DND-41 (cell line): ENCODE measurements at regions not wholly inside any gene's neighbourhood (a gene's known extent, or its start where the extent isn't known, plus 50 kb on each side); places are given as distances from the start of the nearest gene placed in this dataset.

Source experiments
- ATAC-seq: fragments of 200-7000 bp; cut with Tn5 transposase; 3 replicates; pipeline ENCODE4 v1.9.1; 2021; ENCODE audit warnings: low read depth; ENCODE audit not compliant: insufficient read depth
- DNase-seq: peaks from one replicate; pipeline ENCODE4 v3.0.0-alpha.2; 2020
- H2AFZ ChIP-seq: 2 replicates; pipeline ENCODE4 v1.6.0; 2012; ENCODE audit warnings: low read depth, low read length
- H3K27ac ChIP-seq: 2 replicates; pipeline ENCODE4 v1.5.1; 2012; ENCODE audit warnings: low read length, inconsistent platforms
- H3K27me3 ChIP-seq: fragments of 200-600 bp; sonication (generic); 2 replicates; pipeline ENCODE4 v1.6.0; 2012; ENCODE audit warnings: low read length, mild to moderate bottlenecking, inconsistent platforms; ENCODE audit not compliant: insufficient read depth, poor library complexity
- H3K36me3 ChIP-seq: 2 replicates; pipeline ENCODE4 v1.5.1; 2012; ENCODE audit warnings: low read length, inconsistent platforms; ENCODE audit not compliant: insufficient read depth
- H3K4me1 ChIP-seq: 2 replicates; pipeline ENCODE4 v1.5.1; 2012; ENCODE audit warnings: mild to moderate bottlenecking, low read length; ENCODE audit not compliant: insufficient read depth
- H3K4me2 ChIP-seq: 2 replicates; pipeline ENCODE4 v1.6.0; 2012; ENCODE audit warnings: mild to moderate bottlenecking, moderate library complexity, low read length, inconsistent platforms; ENCODE audit not compliant: insufficient read depth
- H3K4me3 ChIP-seq, 2 experiments: fragments of 200-600 bp in 1 of 2; shearing (Covaris generic) in 1 of 2; 2 replicates each; pipeline ENCODE4 v1.5.1; 2012 to 2016; ENCODE audit warnings: inconsistent platforms in 2 of 2, low read length in 2 of 2, mild to moderate bottlenecking in 2 of 2, low read depth in 1 of 2, moderate library complexity in 1 of 2
- H3K79me2 ChIP-seq: 2 replicates; pipeline ENCODE4 v1.6.0; 2012; ENCODE audit warnings: low read length, inconsistent platforms; ENCODE audit not compliant: insufficient read depth
- H3K9ac ChIP-seq: 2 replicates; pipeline ENCODE4 v1.6.0; 2012; ENCODE audit warnings: low read depth, mild to moderate bottlenecking, inconsistent platforms, low read length, moderate library complexity
- H3K9me3 ChIP-seq: 2 replicates; pipeline ENCODE4 v1.5.1; 2012; ENCODE audit warnings: low read length, moderate library complexity, mild to moderate bottlenecking, inconsistent platforms; ENCODE audit not compliant: insufficient read depth, severe bottlenecking
- H4K20me1 ChIP-seq: 2 replicates; pipeline ENCODE4 v1.6.0; 2012; ENCODE audit warnings: low read length; ENCODE audit not compliant: insufficient read depth
- EZH2 ChIP-seq: IDR thresholded peaks from 3 replicates; pipeline ENCODE4 v1.6.1; 2012; ENCODE audit warnings: borderline replicate concordance, low read depth, mild to moderate bottlenecking, moderate library complexity, low read length, inconsistent platforms; ENCODE audit not compliant: severe bottlenecking
- TF ChIP-seq, protein P1 (sequence below): IDR thresholded peaks from 2 replicates; pipeline ENCODE4 v1.5.1; 2012; ENCODE audit warnings: borderline replicate concordance, low read length, moderate library complexity, mild to moderate bottlenecking; ENCODE audit not compliant: poor library complexity, severe bottlenecking; ENCODE audit errors: extremely low read depth

DNA sequence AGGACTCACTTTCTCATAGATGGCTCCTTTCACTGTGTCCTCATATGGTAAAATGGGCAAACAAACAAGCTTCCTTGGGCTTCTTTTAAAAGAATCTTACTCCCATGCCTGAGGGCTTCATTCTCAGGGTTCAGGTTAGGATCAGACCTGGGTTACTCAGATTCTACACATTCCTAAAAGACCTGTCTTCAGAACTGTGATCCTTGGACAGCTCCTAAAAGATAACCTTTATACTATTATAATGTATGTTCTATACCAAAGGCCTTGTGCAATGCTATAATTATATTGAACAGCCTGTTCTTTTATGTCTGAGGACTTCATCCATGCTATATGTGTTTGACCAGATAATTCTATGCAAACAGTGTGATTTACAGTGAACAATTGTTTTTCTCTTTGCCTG is 264.4 kb upstream of the CDH10 start:
- no peak overlapping the region for H3K4me3 ChIP-seq
- no peak overlapping the region for H3K4me2 ChIP-seq
- H3K4me1 ChIP-seq, result peaks cover 24% of the 10 kb centered on the region
- no peaks in the 10 kb centered on the region for H3K27me3 ChIP-seq
- H3K27ac ChIP-seq, result no peak overlapping the region
- no peaks in the 10 kb centered on the region for H4K20me1 ChIP-seq
- H3K9me3 ChIP-seq, result no peaks in the 10 kb centered on the region
- ATAC-seq (no peak), DNase-seq (no peak)
- no peaks in the 10 kb centered on the region for H3K79me2 ChIP-seq
- no peak overlapping the region for H2AFZ ChIP-seq
- H3K9ac ChIP-seq, result no peak overlapping the region
- no peak for TF ChIP-seq EZH2
- TF ChIP-seq, protein P1, sequence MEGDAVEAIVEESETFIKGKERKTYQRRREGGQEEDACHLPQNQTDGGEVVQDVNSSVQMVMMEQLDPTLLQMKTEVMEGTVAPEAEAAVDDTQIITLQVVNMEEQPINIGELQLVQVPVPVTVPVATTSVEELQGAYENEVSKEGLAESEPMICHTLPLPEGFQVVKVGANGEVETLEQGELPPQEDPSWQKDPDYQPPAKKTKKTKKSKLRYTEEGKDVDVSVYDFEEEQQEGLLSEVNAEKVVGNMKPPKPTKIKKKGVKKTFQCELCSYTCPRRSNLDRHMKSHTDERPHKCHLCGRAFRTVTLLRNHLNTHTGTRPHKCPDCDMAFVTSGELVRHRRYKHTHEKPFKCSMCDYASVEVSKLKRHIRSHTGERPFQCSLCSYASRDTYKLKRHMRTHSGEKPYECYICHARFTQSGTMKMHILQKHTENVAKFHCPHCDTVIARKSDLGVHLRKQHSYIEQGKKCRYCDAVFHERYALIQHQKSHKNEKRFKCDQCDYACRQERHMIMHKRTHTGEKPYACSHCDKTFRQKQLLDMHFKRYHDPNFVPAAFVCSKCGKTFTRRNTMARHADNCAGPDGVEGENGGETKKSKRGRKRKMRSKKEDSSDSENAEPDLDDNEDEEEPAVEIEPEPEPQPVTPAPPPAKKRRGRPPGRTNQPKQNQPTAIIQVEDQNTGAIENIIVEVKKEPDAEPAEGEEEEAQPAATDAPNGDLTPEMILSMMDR, result no peak
- no peaks in the 10 kb centered on the region for H3K36me3 ChIP-seq

DNA sequence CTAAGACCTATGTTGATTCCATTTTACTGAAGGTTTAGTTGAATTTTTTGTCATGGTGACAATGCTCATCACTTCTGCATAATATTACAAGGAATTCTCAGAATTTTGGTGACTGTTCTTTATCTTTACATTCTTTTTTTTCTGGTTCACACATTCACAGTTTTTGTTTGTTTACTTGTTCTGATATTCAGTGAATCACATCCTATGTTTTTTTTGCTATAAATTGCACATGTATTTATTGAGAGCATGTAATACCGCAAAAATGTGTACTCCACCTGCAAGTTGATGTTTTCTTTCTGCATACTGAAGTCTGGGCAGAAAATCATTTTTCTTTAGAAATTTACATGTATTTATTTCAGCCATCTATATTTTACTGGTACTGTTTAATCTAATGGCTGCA is 261.9 kb upstream of the CDH10 start:
- Histone ChIP-seq H3K4me2 (no peak overlapping the region), H3K9ac (no peak overlapping the region), H3K27me3 (no peaks in the 10 kb centered on the region), H4K20me1 (no peaks in the 10 kb centered on the region), H3K4me1 (peaks cover 24% of the 10 kb centered on the region), H3K4me3 (no peak overlapping the region), H2AFZ (no peak overlapping the region), H3K27ac (no peak overlapping the region), H3K79me2 (no peaks in the 10 kb centered on the region), H3K36me3 (no peaks in the 10 kb centered on the region), H3K9me3 (no peaks in the 10 kb centered on the region)
- no peak for ATAC-seq
- no peak for TF ChIP-seq EZH2
- TF ChIP-seq, protein P1, result no peak
- DNase-seq, result no peak

- H3K27ac ChIP-seq, result 0 out of 2 replicates have a peak overlapping the region, but pooled peaks have one; percentile 16
- ATAC-seq (no peak), DNase-seq (no peak)
- H2AFZ ChIP-seq, result peak overlapping the region; percentile 36; the same call in 1 of the 2 replicates
- no peak overlapping the region for H3K9ac ChIP-seq
- H3K4me3 ChIP-seq, result no peak overlapping the region
- no peaks in the 10 kb centered on the region for H3K36me3 ChIP-seq
- no peak overlapping the region for H3K4me2 ChIP-seq
- no peaks in the 10 kb centered on the region for H3K9me3 ChIP-seq
- TF ChIP-seq, protein P1, result no peak
- TF ChIP-seq EZH2, result no peak
- H3K27me3 ChIP-seq, result no peaks in the 10 kb centered on the region
- no peaks in the 10 kb centered on the region for H3K79me2 ChIP-seq
- no peaks in the 10 kb centered on the region for H4K20me1 ChIP-seq
- H3K4me1 ChIP-seq, result peaks cover 35% of the 10 kb centered on the region
Observed at GRCh38 chr5:24904981-24905517, 260.3 kb upstream of the CDH10 start.

GRCh38 chr5:24899180-24899579 is 254.4 kb upstream of the CDH10 start:
- Histone ChIP-seq H3K4me1 (peaks cover 41% of the 10 kb centered on the region), H3K4me3 (no peak overlapping the region), H3K4me2 (peak overlapping the region; percentile 51), H3K27me3 (no peaks in the 10 kb centered on the region), H2AFZ (no peak overlapping the region), H3K36me3 (no peaks in the 10 kb centered on the region), H4K20me1 (no peaks in the 10 kb centered on the region), H3K9me3 (no peaks in the 10 kb centered on the region), H3K79me2 (no peaks in the 10 kb centered on the region), H3K27ac (peak overlapping the region; percentile 70), H3K9ac (0 out of 2 replicates have a peak overlapping the region, but pooled peaks have one; percentile 14)
- ATAC-seq, result peak; percentile 92
- DNase-seq, result peak; percentile 28
- no peak for TF ChIP-seq EZH2
- TF ChIP-seq, protein P1, result no peak
